Tibial artery (tissue), 4 donors: ENCODE measurements at regions not wholly inside any gene's neighbourhood (a gene's known extent, or its start where the extent isn't known, plus 50 kb on each side); places are given as distances from the start of the nearest gene placed in this dataset.
A peak's percentile ranks its signal among the peaks of the same experiment; 100 is the strongest.
"Not testable (repeated sequence)": the region's sequence is repeated elsewhere in the genome, so short reads cannot be mapped to it uniquely, and the experiment has no call there.

Experiments used
- DNase-seq, 2 donors: peaks; one replicate each; pipeline ENCODE4 v3.0.0-alpha.2; 2019
- H3K27ac ChIP-seq, 2 donors: fragments of 200-600 bp; sonication (generic) in 1 of 2; 1 replicate in 1 of 2; 2 replicates in 1 of 2; pipeline ENCODE4 v1.5.1; 2018 to 2019; ENCODE audit warnings: mild to moderate bottlenecking in 1 of 2
- H3K27me3 ChIP-seq, 2 donors: fragments of 200-600 bp; sonication (generic) in 1 of 2; one replicate each; pipeline versions ENCODE4 v1.5.1 to v1.6.0; 2016 to 2019
- H3K36me3 ChIP-seq, 3 donors: fragments of 200-600 bp; sonication (generic) in 2 of 3; one replicate each; pipeline ENCODE4 v1.5.1; 2016 to 2019; ENCODE audit warnings: mild to moderate bottlenecking in 2 of 3
- H3K4me1 ChIP-seq, 4 donors: fragments of 200-600 bp; sonication (generic) in 2 of 4; 1 replicate in 3 of 4; 2 replicates in 1 of 4; pipeline ENCODE4 v1.5.1; 2016 to 2019
- H3K4me3 ChIP-seq, 2 donors: fragments of 200-600 bp; sonication (generic) in 1 of 2; 1 replicate in 1 of 2; 2 replicates in 1 of 2; pipeline ENCODE4 v1.5.1; 2018 to 2019; ENCODE audit warnings: mild to moderate bottlenecking in 2 of 2
- H3K9me3 ChIP-seq, 3 donors: fragments of 200-600 bp; sonication (generic) in 1 of 3; one replicate each; pipeline ENCODE4 v1.5.1; 2016 to 2019
- CTCF ChIP-seq, 2 experiments: fragments of 200-600 bp in 1 of 2; fragments of 450-650 bp in 1 of 2; IDR thresholded peaks; one replicate each; pipeline ENCODE4 v1.5.1; 2017 to 2019; ENCODE audit warnings: antibody characterized with exemption in 2 of 2, mild to moderate bottlenecking in 1 of 2, moderate library complexity in 1 of 2
- intact Hi-C: fragments of 100-400 bp; cut with DNase I; formaldehyde crosslinking; loops from one replicate; pipeline ENCODE4 v1.15.0; 2023; ENCODE audit warnings: low total_unique reads

GRCh38 chr17:12195418-12195817 is 174.7 kb downstream of the MAP2K4 start:
- Histone ChIP-seq H3K27me3 (no peaks in the 10 kb centered on the region), H3K36me3 (no peaks in the 10 kb centered on the region), H3K4me1 (no peaks in the 10 kb centered on the region), H3K27ac (no peak overlapping the region), H3K9me3 (no peaks in the 10 kb centered on the region), H3K4me3 (no peak overlapping the region)
- no peak for TF ChIP-seq CTCF (IDR thresholded peaks at IDR 0.05)
- no peak for DNase-seq
- intact Hi-C loops: no loop called here

GRCh38 chr17:12201294-12201880 is 180.7 kb downstream of the MAP2K4 start:
- Histone ChIP-seq H3K27me3 (no peaks in the 10 kb centered on the region), H3K27ac (no peak overlapping the region), H3K4me3 (no peak overlapping the region), H3K36me3 (no peaks in the 10 kb centered on the region), H3K9me3 (no peaks in the 10 kb centered on the region), H3K4me1 (peaks cover 0 to 9% (median 0%) of the 10 kb centered on the region in 4 donors)
- intact Hi-C loops: no loop called here
- DNase-seq: no peak
- no peak for TF ChIP-seq CTCF (IDR thresholded peaks at IDR 0.05)

GRCh38 chr17:12209632-12210191 is 189.0 kb downstream of the MAP2K4 start:
- TF ChIP-seq CTCF (IDR thresholded peaks at IDR 0.05): no peak
- Histone ChIP-seq H3K27me3 (no peaks in the 10 kb centered on the region), H3K36me3 (no peaks in the 10 kb centered on the region), H3K4me3 (no peak overlapping the region), H3K27ac (no peak overlapping the region), H3K4me1 (peaks cover 0 to 15% (median 0%) of the 10 kb centered on the region in 4 donors), H3K9me3 (no peaks in the 10 kb centered on the region)
- intact Hi-C loops: no loop called here
- no peak for DNase-seq

GRCh38 chr17:12220714-12221439 is 200.2 kb downstream of the MAP2K4 start:
- intact Hi-C loops: not testable (repeated sequence)

GRCh38 chr17:12222392-12222791 is 201.7 kb downstream of the MAP2K4 start:
- no peak for DNase-seq
- H3K4me3 ChIP-seq: no peak overlapping the region
- H3K9me3 ChIP-seq: no peaks in the 10 kb centered on the region
- no peaks in the 10 kb centered on the region for H3K36me3 ChIP-seq
- H3K4me1 ChIP-seq: peaks cover 0 to under 1% (median 0%) of the 10 kb centered on the region in 4 donors
- intact Hi-C loops: no loop called here
- TF ChIP-seq CTCF (IDR thresholded peaks at IDR 0.05): no peak
- H3K27me3 ChIP-seq: no peaks in the 10 kb centered on the region
- no peak overlapping the region for H3K27ac ChIP-seq

More at GRCh38 chr17:12220714-12221439, 200.2 kb downstream of the MAP2K4 start:
- not testable (repeated sequence) for DNase-seq, H3K27ac ChIP-seq, H3K9me3 ChIP-seq, H3K4me1 ChIP-seq, H3K4me3 ChIP-seq, H3K36me3 ChIP-seq, H3K27me3 ChIP-seq

- DNase-seq: no peak
- peak overlapping the region; percentile 43 to 72 for H3K27ac ChIP-seq
- no peaks in the 10 kb centered on the region for H3K36me3 ChIP-seq
Observed at GRCh38 chr17:12227547-12227946, 206.9 kb downstream of the MAP2K4 start.

More at GRCh38 chr17:12227547-12227946, 206.9 kb downstream of the MAP2K4 start:
- Histone ChIP-seq H3K4me3 (no peak overlapping the region), H3K9me3 (no peaks in the 10 kb centered on the region), H3K27me3 (no peaks in the 10 kb centered on the region), H3K4me1 (peaks cover 0 to 43% (median 12%) of the 10 kb centered on the region in 4 donors)
- no peak for TF ChIP-seq CTCF (IDR thresholded peaks at IDR 0.05)
- intact Hi-C loops: no loop called here
